NCI-H2227 (cell line): ENCODE measurements at regions not wholly inside any gene's neighbourhood (a gene's known extent, or its start where the extent isn't known, plus 50 kb on each side); places are given as distances from the start of the nearest gene placed in this dataset.

Experiments used
- DNase-seq: peaks from one replicate; lab custom pipeline; 2025; ENCODE audit not compliant: unreplicated experiment; lab: John Stamatoyannopoulos, UW

GRCh38 chr1:230493264-230493663, 67.1 kb upstream of the PGBD5 start:
- DNase-seq: no peak

GRCh38 chr1:230490436-230490835, 64.3 kb upstream of the PGBD5 start:
- DNase-seq: no peak

GRCh38 chr1:230487773-230488428, 61.8 kb upstream of the PGBD5 start:
- no peak for DNase-seq

GRCh38 chr1:230476622-230477003, 50.5 kb upstream of the PGBD5 start:
- DNase-seq: no peak

GRCh38 chr1:230475856-230476621, 49.9 kb upstream of the PGBD5 start:
- DNase-seq: peak; percentile 25
